ENCODE measurements at regions not wholly inside any gene's neighbourhood (a gene's known extent, or its start where the extent isn't known, plus 50 kb on each side); places are given as distances from the start of the nearest gene placed in this dataset.

- H3K4me3 ChIP-seq (ENCODE audit: low read depth, poor library complexity, severe bottlenecking), result no peak overlapping the region
- intact Hi-C loops (cut with DNase I; ENCODE audit: low total_unique reads), result no loop called here
- no peak for DNase-seq (ENCODE audit: low spot score in 2 of 2)
- WGBS, 2 donors, result 91 to 99% methylated on average over 4 of the region's 4 CpGs
- TF ChIP-seq POLR2A (IDR thresholded peaks at IDR 0.05) (no peak), CTCF (IDR thresholded peaks at IDR 0.05) (no peak)
Measured at GRCh38 chr3:193903966-193904365, 232.0 kb upstream of the HES1 start.

GRCh38 chr3:193905541-193906396 lies 230.2 kb upstream of the HES1 start:
- WGBS, 2 donors, result 61 to 66% methylated on average over 14 of the region's 14 CpGs
- intact Hi-C loops (cut with DNase I; ENCODE audit: low total_unique reads), result no loop called here
- no peak for DNase-seq (ENCODE audit: low spot score in 2 of 2)
- TF ChIP-seq POLR2A (IDR thresholded peaks at IDR 0.05) (no peak), CTCF (IDR thresholded peaks at IDR 0.05) (no peak)
- H3K4me3 ChIP-seq (ENCODE audit: low read depth, poor library complexity, severe bottlenecking), result no peak overlapping the region

GRCh38 chr3:193906849-193907410 lies 229.0 kb upstream of the HES1 start:
- no peak overlapping the region for H3K4me3 ChIP-seq (ENCODE audit: low read depth, poor library complexity, severe bottlenecking)
- intact Hi-C loops (cut with DNase I; ENCODE audit: low total_unique reads), result no loop called here
- DNase-seq (ENCODE audit: low spot score in 2 of 2), result no peak
- TF ChIP-seq POLR2A (IDR thresholded peaks at IDR 0.05) (no peak), CTCF (IDR thresholded peaks at IDR 0.05) (no peak)
- 93 to 95% methylated on average over 2 of the region's 2 CpGs for WGBS, 2 donors

GRCh38 chr3:193908181-193908744 lies 227.7 kb upstream of the HES1 start:
- intact Hi-C loops (cut with DNase I; ENCODE audit: low total_unique reads), result no loop called here
- 100% methylated on average over 1 of the region's 1 CpG for WGBS, 2 donors

GRCh38 chr3:193909387-193909786 lies 226.6 kb upstream of the HES1 start:
- TF ChIP-seq POLR2A (IDR thresholded peaks at IDR 0.05), result no peak
- TF ChIP-seq CTCF (IDR thresholded peaks at IDR 0.05), result no peak
- intact Hi-C loops (cut with DNase I; ENCODE audit: low total_unique reads), result no loop called here
- 80 to 92% methylated on average over 2 of the region's 2 CpGs for WGBS, 2 donors
- DNase-seq (ENCODE audit: low spot score in 2 of 2), result no peak
- no peak overlapping the region for H3K4me3 ChIP-seq (ENCODE audit: low read depth, poor library complexity, severe bottlenecking)

More at GRCh38 chr3:193908181-193908744, 227.7 kb upstream of the HES1 start:
- no peak for TF ChIP-seq POLR2A (IDR thresholded peaks at IDR 0.05)
- TF ChIP-seq CTCF (IDR thresholded peaks at IDR 0.05), result no peak
- no peak overlapping the region for H3K4me3 ChIP-seq (ENCODE audit: low read depth, poor library complexity, severe bottlenecking)
- no peak for DNase-seq (ENCODE audit: low spot score in 2 of 2)

Measured in lower leg skin (tissue), 4 donors.